Upper lobe of right lung (tissue), 1 donor: ENCODE measurements at regions not wholly inside any gene's neighbourhood (a gene's known extent, or its start where the extent isn't known, plus 50 kb on each side); places are given as distances from the start of the nearest gene placed in this dataset.

Source experiments
- ATAC-seq: fragments of 200-7000 bp; cut with Tn5 transposase; one replicate; pipeline ENCODE4 v1.9.1; 2020; ENCODE audit warnings: mild to moderate bottlenecking, moderate library complexity
- DNase-seq: peaks from one replicate; pipeline ENCODE4 v3.0.0-alpha.2; 2020
- H3K27ac ChIP-seq: fragments of 200-600 bp; one replicate; pipeline ENCODE4 v1.8.0; 2022
- H3K27me3 ChIP-seq: fragments of 200-600 bp; one replicate; pipeline ENCODE4 v1.8.0; 2022; ENCODE audit warnings: mild to moderate bottlenecking
- H3K36me3 ChIP-seq: fragments of 200-600 bp; one replicate; pipeline ENCODE4 v1.8.0; 2022
- H3K4me1 ChIP-seq: fragments of 200-600 bp; one replicate; pipeline ENCODE4 v1.8.0; 2022
- H3K4me3 ChIP-seq: fragments of 200-600 bp; one replicate; pipeline ENCODE4 v1.8.0; 2022; ENCODE audit warnings: mild to moderate bottlenecking
- H3K9me3 ChIP-seq: fragments of 200-600 bp; one replicate; pipeline ENCODE4 v1.8.0; 2022
- intact Hi-C: fragments of 100-400 bp; cut with DNase I; formaldehyde crosslinking; loops from one replicate; pipeline ENCODE4 v1.11.0; 2022
- TF ChIP-seq, protein P1 (sequence below): fragments of 200-600 bp; IDR thresholded peaks from one replicate; pipeline ENCODE4 v1.8.0; 2022; ENCODE audit warnings: antibody characterized with exemption
- donor health status: DM: no; HTN: yes; CAD: no; lungs with severe emphysema.

DNA sequence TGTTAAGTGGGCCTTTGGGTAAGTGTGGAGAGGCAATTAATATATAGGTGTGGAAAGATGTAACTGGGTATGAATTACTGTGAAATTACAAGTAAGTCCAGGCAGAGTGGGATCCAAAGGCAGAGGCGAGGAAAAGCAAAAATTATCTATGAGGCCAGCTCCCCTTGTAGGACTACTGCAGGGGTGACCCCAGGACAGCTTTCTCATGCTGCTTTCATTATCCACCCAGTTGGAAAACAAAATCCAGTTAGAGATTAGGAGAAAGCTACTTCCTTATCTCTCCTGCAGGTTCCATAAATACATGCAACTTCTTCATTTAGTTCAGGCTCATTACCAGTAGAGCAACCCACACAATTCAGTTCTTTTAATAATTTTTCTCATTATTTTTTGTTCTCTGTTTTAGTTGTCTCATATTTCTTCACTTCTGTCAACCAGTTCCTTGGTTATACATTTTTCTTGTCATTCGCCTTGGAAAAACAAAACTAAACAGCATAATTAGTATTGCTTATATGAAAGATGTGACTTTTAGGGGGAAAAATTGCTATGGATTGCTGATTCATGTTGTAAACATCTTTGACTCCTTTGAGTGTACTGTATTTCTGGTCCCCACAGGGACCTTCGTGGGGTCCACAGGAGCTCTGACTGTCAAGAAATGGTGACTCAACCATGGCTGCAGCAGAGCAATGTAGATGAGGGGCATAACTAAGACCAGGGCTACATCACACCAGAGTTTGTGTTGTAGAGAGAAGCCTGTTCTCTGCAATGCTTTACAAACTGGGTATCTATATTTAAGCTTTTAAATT lies 110.4 kb upstream of the PARD3B start:
- Histone ChIP-seq H3K36me3 (no peaks in the 10 kb centered on the region), H3K9me3 (peaks cover 4% of the 10 kb centered on the region), H3K4me1 (no peaks in the 10 kb centered on the region), H3K4me3 (no peak overlapping the region), H3K27ac (no peak overlapping the region), H3K27me3 (no peaks in the 10 kb centered on the region)
- intact Hi-C loops = no loop called here
- DNase-seq (no peak), ATAC-seq (no peak)
- TF ChIP-seq, protein P1, sequence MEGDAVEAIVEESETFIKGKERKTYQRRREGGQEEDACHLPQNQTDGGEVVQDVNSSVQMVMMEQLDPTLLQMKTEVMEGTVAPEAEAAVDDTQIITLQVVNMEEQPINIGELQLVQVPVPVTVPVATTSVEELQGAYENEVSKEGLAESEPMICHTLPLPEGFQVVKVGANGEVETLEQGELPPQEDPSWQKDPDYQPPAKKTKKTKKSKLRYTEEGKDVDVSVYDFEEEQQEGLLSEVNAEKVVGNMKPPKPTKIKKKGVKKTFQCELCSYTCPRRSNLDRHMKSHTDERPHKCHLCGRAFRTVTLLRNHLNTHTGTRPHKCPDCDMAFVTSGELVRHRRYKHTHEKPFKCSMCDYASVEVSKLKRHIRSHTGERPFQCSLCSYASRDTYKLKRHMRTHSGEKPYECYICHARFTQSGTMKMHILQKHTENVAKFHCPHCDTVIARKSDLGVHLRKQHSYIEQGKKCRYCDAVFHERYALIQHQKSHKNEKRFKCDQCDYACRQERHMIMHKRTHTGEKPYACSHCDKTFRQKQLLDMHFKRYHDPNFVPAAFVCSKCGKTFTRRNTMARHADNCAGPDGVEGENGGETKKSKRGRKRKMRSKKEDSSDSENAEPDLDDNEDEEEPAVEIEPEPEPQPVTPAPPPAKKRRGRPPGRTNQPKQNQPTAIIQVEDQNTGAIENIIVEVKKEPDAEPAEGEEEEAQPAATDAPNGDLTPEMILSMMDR = no peak

DNA sequence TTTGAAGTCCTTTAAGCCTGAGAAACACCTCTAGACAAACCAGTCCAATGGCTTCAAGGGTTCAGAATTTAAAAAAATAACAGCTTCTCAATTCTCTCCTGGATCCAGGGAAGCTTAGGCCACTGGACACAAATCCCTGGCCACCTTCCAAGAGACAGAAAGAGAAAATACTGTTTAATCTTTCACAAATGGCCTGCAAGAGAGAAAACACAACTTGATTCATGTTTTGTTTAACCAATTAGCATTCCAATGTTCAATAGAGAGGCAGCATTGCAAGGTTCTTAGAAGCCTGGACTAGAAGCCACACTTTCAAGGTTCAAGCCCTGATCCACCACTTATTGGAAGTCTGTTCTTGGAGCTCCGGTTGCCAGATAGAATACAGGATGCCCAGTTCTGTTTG lies 109.0 kb upstream of the PARD3B start:
- Histone ChIP-seq H3K27me3 (no peaks in the 10 kb centered on the region), H3K36me3 (no peaks in the 10 kb centered on the region), H3K4me3 (no peak overlapping the region), H3K4me1 (no peaks in the 10 kb centered on the region), H3K27ac (no peak overlapping the region), H3K9me3 (peaks cover 4% of the 10 kb centered on the region)
- ATAC-seq (no peak), DNase-seq (no peak)
- intact Hi-C loops = no loop called here
- TF ChIP-seq, protein P1 = no peak

DNA sequence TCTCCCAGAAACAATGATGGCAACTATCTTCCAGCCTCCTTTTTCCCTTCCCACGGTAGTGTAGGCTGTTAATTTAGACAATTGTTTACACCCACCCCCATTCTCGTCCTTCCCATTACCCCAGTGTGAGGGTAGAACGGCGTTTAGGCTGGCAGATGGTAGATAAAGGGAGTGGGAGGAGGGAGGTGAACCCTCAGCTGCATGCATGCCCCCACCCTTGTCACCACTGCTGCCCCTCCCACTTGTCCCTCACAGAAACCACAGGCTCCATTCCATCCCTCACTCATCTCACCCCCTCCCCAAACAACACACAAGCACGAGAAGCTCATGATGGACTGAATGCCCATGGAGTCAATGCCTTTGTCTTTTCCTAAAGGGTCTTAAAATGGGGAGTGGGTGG lies 107.9 kb upstream of the PARD3B start:
- Histone ChIP-seq H3K36me3 (no peaks in the 10 kb centered on the region), H3K9me3 (peaks cover 4% of the 10 kb centered on the region), H3K4me1 (no peaks in the 10 kb centered on the region), H3K4me3 (no peak overlapping the region), H3K27me3 (no peaks in the 10 kb centered on the region), H3K27ac (no peak overlapping the region)
- DNase-seq (no peak), ATAC-seq (no peak)
- intact Hi-C loops = no loop called here
- TF ChIP-seq, protein P1 = no peak

DNA sequence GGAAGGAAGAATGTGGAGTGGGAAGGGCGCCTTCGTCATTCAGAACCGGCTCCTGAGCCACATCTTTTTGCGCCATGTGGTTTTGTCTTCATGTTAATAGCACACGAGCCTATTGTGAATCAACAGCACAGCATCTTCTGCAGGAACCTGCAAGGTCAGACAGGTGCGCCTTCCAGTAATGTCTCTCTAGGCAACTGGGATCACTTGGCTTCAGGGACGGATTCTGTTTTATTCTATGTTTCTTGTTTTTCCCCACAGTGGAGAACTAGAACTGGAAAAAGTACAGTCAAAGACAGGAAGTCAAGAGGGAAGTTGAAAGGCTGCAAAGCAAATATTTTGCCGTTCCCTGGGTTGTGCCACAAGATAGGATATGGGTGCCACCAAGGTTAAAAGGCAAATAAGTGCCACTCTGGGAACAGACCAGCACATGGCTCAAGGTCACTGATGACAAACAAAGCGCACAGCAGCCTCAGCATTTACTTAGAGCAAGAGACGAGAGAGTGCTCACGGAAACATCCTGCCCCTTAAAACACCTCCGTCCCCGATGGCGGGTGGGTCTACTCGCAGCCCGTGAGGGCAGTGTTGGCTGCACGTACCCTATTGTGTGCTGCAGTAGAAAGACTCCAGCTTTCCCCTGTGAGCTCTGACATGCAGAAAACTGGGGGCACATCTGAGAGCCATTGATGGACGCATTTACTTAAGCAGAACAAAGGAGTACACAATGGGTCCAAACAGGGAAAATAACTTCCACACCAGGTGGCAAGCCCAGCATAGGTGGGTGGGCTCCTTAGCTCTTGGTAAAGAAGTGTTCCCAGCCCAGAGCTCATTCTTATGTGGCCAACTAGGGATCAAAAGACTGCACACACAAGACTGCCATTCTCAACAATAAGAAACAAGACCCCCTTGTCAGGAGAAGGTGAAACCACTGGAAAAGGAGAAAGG lies 107.2 kb upstream of the PARD3B start:
- H3K4me1 ChIP-seq = no peaks in the 10 kb centered on the region
- no peak overlapping the region for H3K27ac ChIP-seq
- H3K9me3 ChIP-seq = no peaks in the 10 kb centered on the region
- no peaks in the 10 kb centered on the region for H3K36me3 ChIP-seq
- no peaks in the 10 kb centered on the region for H3K27me3 ChIP-seq
- no peak overlapping the region for H3K4me3 ChIP-seq
- TF ChIP-seq, protein P1 = no peak
- intact Hi-C loops = no loop called here
- ATAC-seq = peak; percentile 15
- DNase-seq = no peak

DNA sequence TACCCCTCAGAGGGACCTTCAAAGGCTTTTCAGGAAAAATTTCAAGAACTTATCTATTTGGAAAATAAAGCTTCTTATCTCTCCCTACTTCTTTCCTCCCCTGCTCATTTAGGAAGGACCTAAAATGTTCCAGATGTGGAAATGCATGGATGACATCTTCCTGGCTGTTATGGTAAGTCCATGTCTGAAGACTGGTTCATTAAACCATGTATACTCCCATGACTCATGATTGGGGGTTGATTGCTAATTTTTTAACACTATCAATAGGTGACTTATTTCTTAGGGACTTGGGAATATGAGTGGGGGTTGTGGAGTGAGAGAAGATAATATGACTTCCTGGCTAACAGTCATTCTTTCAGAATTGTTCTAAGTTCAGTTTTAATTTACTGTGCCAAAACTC lies 104.0 kb upstream of the PARD3B start:
- TF ChIP-seq, protein P1 = no peak
- intact Hi-C loops = no loop called here
- Histone ChIP-seq H3K9me3 (no peaks in the 10 kb centered on the region), H3K4me1 (no peaks in the 10 kb centered on the region), H3K27me3 (no peaks in the 10 kb centered on the region), H3K36me3 (no peaks in the 10 kb centered on the region), H3K4me3 (no peak overlapping the region), H3K27ac (no peak overlapping the region)
- ATAC-seq = no peak
- no peak for DNase-seq
